ENCODE measurements at regions not wholly inside any gene's neighbourhood (a gene's known extent, or its start where the extent isn't known, plus 50 kb on each side); places are given as distances from the start of the nearest gene placed in this dataset.

- no peak for FAIRE-seq
- no peak for TF ChIP-seq POLR2AphosphoS5 (IDR thresholded peaks at IDR 0.05; ENCODE audit: low read depth, low read length)
- TF ChIP-seq POU2F2 (IDR thresholded peaks at IDR 0.05; ENCODE audit: low read depth, low read length), result no peak
- no peak for TF ChIP-seq SPI1 (IDR thresholded peaks at IDR 0.05; ENCODE audit: low read depth, low read length)
- TF ChIP-seq PAX5 (IDR thresholded peaks at IDR 0.05; ENCODE audit: insufficient read depth, low read length, severe bottlenecking), result no peak
- TF ChIP-seq POLR2A (IDR thresholded peaks at IDR 0.05; ENCODE audit: low read depth, low read length), result no peak
- TF ChIP-seq TAF1 (IDR thresholded peaks at IDR 0.05; ENCODE audit: low read depth, low read length), result no peak
- no peak for DNase-seq (ENCODE audit: insufficient read length, low spot score)
These were observed 104.0 kb upstream of the CDH5 start for GRCh38 chr16:66262253-66263167.

GRCh38 chr16:66261826-66262225, 104.7 kb upstream of the CDH5 start:
- DNase-seq (ENCODE audit: insufficient read length, low spot score), result no peak
- TF ChIP-seq TAF1 (IDR thresholded peaks at IDR 0.05; ENCODE audit: low read depth, low read length), result no peak
- no peak for FAIRE-seq

- FAIRE-seq (no peak), DNase-seq (ENCODE audit: insufficient read length, low spot score) (no peak)
- TF ChIP-seq PAX5 (IDR thresholded peaks at IDR 0.05; ENCODE audit: insufficient read depth, low read length, severe bottlenecking), result no peak
- TF ChIP-seq TAF1 (IDR thresholded peaks at IDR 0.05; ENCODE audit: low read depth, low read length), result no peak
- TF ChIP-seq POLR2A (IDR thresholded peaks at IDR 0.05; ENCODE audit: low read depth, low read length), result no peak
- no peak for TF ChIP-seq SPI1 (IDR thresholded peaks at IDR 0.05; ENCODE audit: low read depth, low read length)
- no peak for TF ChIP-seq POLR2AphosphoS5 (IDR thresholded peaks at IDR 0.05; ENCODE audit: low read depth, low read length)
- no peak for TF ChIP-seq POU2F2 (IDR thresholded peaks at IDR 0.05; ENCODE audit: low read depth, low read length)
These were observed 105.8 kb upstream of the CDH5 start for GRCh38 chr16:66260522-66261254.

- DNase-seq (ENCODE audit: insufficient read length, low spot score) (no peak), FAIRE-seq (no peak)
- TF ChIP-seq POLR2AphosphoS5 (IDR thresholded peaks at IDR 0.05; ENCODE audit: low read depth, low read length) (no peak), SPI1 (IDR thresholded peaks at IDR 0.05; ENCODE audit: low read depth, low read length) (no peak), PAX5 (IDR thresholded peaks at IDR 0.05; ENCODE audit: insufficient read depth, low read length, severe bottlenecking) (no peak), TAF1 (IDR thresholded peaks at IDR 0.05; ENCODE audit: low read depth, low read length) (no peak), POLR2A (IDR thresholded peaks at IDR 0.05; ENCODE audit: low read depth, low read length) (no peak), POU2F2 (IDR thresholded peaks at IDR 0.05; ENCODE audit: low read depth, low read length) (no peak)
These were observed 107.3 kb upstream of the CDH5 start for GRCh38 chr16:66258916-66259845.

GRCh38 chr16:66256919-66257318, 109.6 kb upstream of the CDH5 start:
- TF ChIP-seq TAF1 (IDR thresholded peaks at IDR 0.05; ENCODE audit: low read depth, low read length), result no peak
- no peak for TF ChIP-seq POLR2A (IDR thresholded peaks at IDR 0.05; ENCODE audit: low read depth, low read length)
- TF ChIP-seq PAX5 (IDR thresholded peaks at IDR 0.05; ENCODE audit: insufficient read depth, low read length, severe bottlenecking), result no peak
- no peak for TF ChIP-seq POU2F2 (IDR thresholded peaks at IDR 0.05; ENCODE audit: low read depth, low read length)
- TF ChIP-seq SPI1 (IDR thresholded peaks at IDR 0.05; ENCODE audit: low read depth, low read length), result no peak
- TF ChIP-seq POLR2AphosphoS5 (IDR thresholded peaks at IDR 0.05; ENCODE audit: low read depth, low read length), result no peak
- FAIRE-seq, result no peak
- no peak for DNase-seq (ENCODE audit: insufficient read length, low spot score)

- DNase-seq (ENCODE audit: insufficient read length, low spot score) (no peak), FAIRE-seq (no peak)
- TF ChIP-seq POLR2A (IDR thresholded peaks at IDR 0.05; ENCODE audit: low read depth, low read length), result no peak
- no peak for TF ChIP-seq PAX5 (IDR thresholded peaks at IDR 0.05; ENCODE audit: insufficient read depth, low read length, severe bottlenecking)
- no peak for TF ChIP-seq POU2F2 (IDR thresholded peaks at IDR 0.05; ENCODE audit: low read depth, low read length)
- no peak for TF ChIP-seq TAF1 (IDR thresholded peaks at IDR 0.05; ENCODE audit: low read depth, low read length)
- no peak for TF ChIP-seq POLR2AphosphoS5 (IDR thresholded peaks at IDR 0.05; ENCODE audit: low read depth, low read length)
- TF ChIP-seq SPI1 (IDR thresholded peaks at IDR 0.05; ENCODE audit: low read depth, low read length), result no peak
These were observed 110.8 kb upstream of the CDH5 start for GRCh38 chr16:66255647-66256046.

- FAIRE-seq (no peak), DNase-seq (ENCODE audit: insufficient read length, low spot score) (no peak)
- TF ChIP-seq POU2F2 (IDR thresholded peaks at IDR 0.05; ENCODE audit: low read depth, low read length) (no peak), TAF1 (IDR thresholded peaks at IDR 0.05; ENCODE audit: low read depth, low read length) (no peak), PAX5 (IDR thresholded peaks at IDR 0.05; ENCODE audit: insufficient read depth, low read length, severe bottlenecking) (no peak), POLR2AphosphoS5 (IDR thresholded peaks at IDR 0.05; ENCODE audit: low read depth, low read length) (no peak), POLR2A (IDR thresholded peaks at IDR 0.05; ENCODE audit: low read depth, low read length) (no peak), SPI1 (IDR thresholded peaks at IDR 0.05; ENCODE audit: low read depth, low read length) (no peak)
These were observed 111.7 kb upstream of the CDH5 start for GRCh38 chr16:66254751-66255150.

GRCh38 chr16:66254106-66254505, 112.4 kb upstream of the CDH5 start:
- DNase-seq (ENCODE audit: insufficient read length, low spot score), result no peak
- FAIRE-seq, result no peak
- TF ChIP-seq TAF1 (IDR thresholded peaks at IDR 0.05; ENCODE audit: low read depth, low read length) (no peak), PAX5 (IDR thresholded peaks at IDR 0.05; ENCODE audit: insufficient read depth, low read length, severe bottlenecking) (no peak), POLR2A (IDR thresholded peaks at IDR 0.05; ENCODE audit: low read depth, low read length) (no peak), SPI1 (IDR thresholded peaks at IDR 0.05; ENCODE audit: low read depth, low read length) (no peak), POLR2AphosphoS5 (IDR thresholded peaks at IDR 0.05; ENCODE audit: low read depth, low read length) (no peak), POU2F2 (IDR thresholded peaks at IDR 0.05; ENCODE audit: low read depth, low read length) (no peak)
